Natural killer cell (primary cell): ENCODE measurements at regions not wholly inside any gene's neighbourhood (a gene's known extent, or its start where the extent isn't known, plus 50 kb on each side); places are given as distances from the start of the nearest gene placed in this dataset.

Experiments used
- ATAC-seq, 3 donors: fragments of 150-1000 bp in 2 of 3; fragments of 200-7000 bp in 1 of 3; cut with Tn5 transposase; 1 replicate in 1 of 3; 2 replicates in 2 of 3; pipeline ENCODE4 v1.10.0; 2021; ENCODE audit warnings: mild to moderate bottlenecking in 2 of 3, moderate library complexity in 2 of 3
- DNase-seq, 2 donors: peaks; one replicate each; pipeline versions ENCODE4 v3.0.0 to v3.0.0-alpha.2; 2013 to 2021; ENCODE audit warnings: mixed read lengths in 1 of 2
- H3K27ac ChIP-seq: one replicate; pipeline ENCODE4 v1.5.1; 2013; ENCODE audit warnings: mild to moderate bottlenecking, low read length
- H3K27me3 ChIP-seq: one replicate; pipeline ENCODE4 v1.6.1; 2013; ENCODE audit warnings: low read length; ENCODE audit not compliant: control insufficient read depth, insufficient read depth
- H3K36me3 ChIP-seq: one replicate; pipeline ENCODE4 v1.6.1; 2013; ENCODE audit warnings: low read length; ENCODE audit not compliant: control insufficient read depth, insufficient read depth
- H3K4me1 ChIP-seq: one replicate; pipeline ENCODE4 v1.6.1; 2013; ENCODE audit warnings: low read length; ENCODE audit not compliant: control insufficient read depth, insufficient read depth
- H3K4me3 ChIP-seq: one replicate; pipeline ENCODE4 v1.5.1; 2013; ENCODE audit warnings: low read length
- H3K9me3 ChIP-seq: one replicate; pipeline ENCODE4 v1.6.1; 2013; ENCODE audit warnings: low read length; ENCODE audit not compliant: control insufficient read depth, insufficient read depth
- H3K27ac Mint-ChIP-seq, 2 donors: one replicate each; pipeline ENCODE4 v1.8.0; 2022; ENCODE audit warnings: mild to moderate bottlenecking in 2 of 2, mixed read lengths in 2 of 2, moderate library complexity in 1 of 2
- H3K27me3 Mint-ChIP-seq, 2 donors: one replicate each; pipeline ENCODE4 v1.8.0; 2022; ENCODE audit warnings: low read depth in 2 of 2, mixed read lengths in 2 of 2
- H3K36me3 Mint-ChIP-seq: one replicate; pipeline ENCODE4 v1.8.0; 2022; ENCODE audit warnings: mixed read lengths
- H3K4me1 Mint-ChIP-seq, 2 donors: one replicate each; pipeline ENCODE4 v1.8.0; 2022; ENCODE audit warnings: mixed read lengths in 2 of 2
- H3K4me3 Mint-ChIP-seq: one replicate; pipeline ENCODE4 v1.8.0; 2022; ENCODE audit warnings: mild to moderate bottlenecking, moderate library complexity, mixed read lengths
- H3K9me3 Mint-ChIP-seq, 2 donors: one replicate each; pipeline ENCODE4 v1.8.0; 2022; ENCODE audit warnings: mixed read lengths in 2 of 2
- WGBS: methylation state at CpG from one replicate; pipeline ENCODE4 v1.1.7; 2013; ENCODE audit warnings: missing lambda C conversion rate; ENCODE audit not compliant: insufficient coverage; 5-methylcytosine and 5-hydroxymethylcytosine counted together
- intact Hi-C: fragments of 100-400 bp; cut with micrococcal nuclease; formaldehyde crosslinking; loops from one replicate; pipeline ENCODE4 v1.14.2; 2022
- TF ChIP-seq, protein P1 (sequence below): fragments of 200-600 bp; IDR thresholded peaks from one replicate; pipeline ENCODE4 v1.8.0; 2022; ENCODE audit warnings: antibody characterized with exemption

DNA sequence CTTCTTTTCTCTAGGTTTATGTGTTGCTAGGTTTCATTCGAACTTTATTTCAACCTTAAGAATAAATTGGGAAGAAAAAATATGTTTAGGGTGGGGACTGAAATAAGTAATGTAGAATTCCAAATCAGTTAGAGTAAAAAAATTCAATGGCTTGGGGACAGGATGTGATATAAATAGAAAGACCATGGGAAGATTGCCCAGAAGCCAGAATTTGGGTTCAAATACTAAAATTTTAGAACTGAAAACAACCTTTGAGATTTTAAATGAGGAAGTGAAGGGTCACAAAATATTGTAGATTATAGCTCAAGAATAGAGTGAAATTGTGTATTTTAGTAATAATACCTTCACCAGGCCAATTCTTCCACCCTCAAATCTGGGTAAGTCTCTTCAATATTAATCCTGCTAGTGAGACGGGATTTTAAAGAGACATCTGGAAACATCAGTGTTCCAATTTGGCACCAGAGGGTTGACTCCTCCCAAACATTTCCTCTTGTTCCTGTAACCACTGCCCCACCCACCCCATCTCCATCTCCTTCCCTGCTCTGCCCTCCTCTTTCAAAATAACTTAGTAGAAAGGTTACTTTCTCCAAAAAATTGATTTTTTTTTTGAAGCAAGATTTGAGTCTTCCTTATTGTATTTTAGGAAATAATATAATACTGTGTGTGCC, 51.3 kb upstream of the FAM3C start:
- intact Hi-C loops = loop anchor here (10.0 kb wide), 1 partner anchor 77 kb away; no protein-coding TSS in a partner anchor
- no peaks in the 10 kb centered on the region for H3K36me3 ChIP-seq
- Mint-ChIP-seq H3K36me3 (no peaks in the 10 kb centered on the region), H3K4me1 (peaks cover 5% of the 10 kb centered on the region in 2 donors), H3K9me3 (no peaks in the 10 kb centered on the region), H3K27me3 (no peaks in the 10 kb centered on the region), H3K27ac (no peak overlapping the region), H3K4me3 (no peak overlapping the region)
- H3K4me1 ChIP-seq = peaks cover 5% of the 10 kb centered on the region
- no peak overlapping the region for H3K4me3 ChIP-seq
- DNase-seq (no peak), ATAC-seq (no peak)
- 89% methylated on average over 2 of the region's 2 CpGs for WGBS
- no peaks in the 10 kb centered on the region for H3K27me3 ChIP-seq
- TF ChIP-seq, protein P1, sequence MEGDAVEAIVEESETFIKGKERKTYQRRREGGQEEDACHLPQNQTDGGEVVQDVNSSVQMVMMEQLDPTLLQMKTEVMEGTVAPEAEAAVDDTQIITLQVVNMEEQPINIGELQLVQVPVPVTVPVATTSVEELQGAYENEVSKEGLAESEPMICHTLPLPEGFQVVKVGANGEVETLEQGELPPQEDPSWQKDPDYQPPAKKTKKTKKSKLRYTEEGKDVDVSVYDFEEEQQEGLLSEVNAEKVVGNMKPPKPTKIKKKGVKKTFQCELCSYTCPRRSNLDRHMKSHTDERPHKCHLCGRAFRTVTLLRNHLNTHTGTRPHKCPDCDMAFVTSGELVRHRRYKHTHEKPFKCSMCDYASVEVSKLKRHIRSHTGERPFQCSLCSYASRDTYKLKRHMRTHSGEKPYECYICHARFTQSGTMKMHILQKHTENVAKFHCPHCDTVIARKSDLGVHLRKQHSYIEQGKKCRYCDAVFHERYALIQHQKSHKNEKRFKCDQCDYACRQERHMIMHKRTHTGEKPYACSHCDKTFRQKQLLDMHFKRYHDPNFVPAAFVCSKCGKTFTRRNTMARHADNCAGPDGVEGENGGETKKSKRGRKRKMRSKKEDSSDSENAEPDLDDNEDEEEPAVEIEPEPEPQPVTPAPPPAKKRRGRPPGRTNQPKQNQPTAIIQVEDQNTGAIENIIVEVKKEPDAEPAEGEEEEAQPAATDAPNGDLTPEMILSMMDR = no peak
- H3K9me3 ChIP-seq = no peaks in the 10 kb centered on the region
- no peak overlapping the region for H3K27ac ChIP-seq

GRCh38 chr7:121446526-121446925, 50.4 kb upstream of the FAM3C start:
- Histone ChIP-seq H3K36me3 (no peaks in the 10 kb centered on the region), H3K4me1 (peaks cover 5% of the 10 kb centered on the region), H3K9me3 (no peaks in the 10 kb centered on the region), H3K4me3 (no peak overlapping the region), H3K27ac (no peak overlapping the region), H3K27me3 (no peaks in the 10 kb centered on the region)
- Mint-ChIP-seq H3K9me3 (no peaks in the 10 kb centered on the region), H3K27me3 (no peaks in the 10 kb centered on the region), H3K36me3 (no peaks in the 10 kb centered on the region), H3K4me3 (no peak overlapping the region), H3K4me1 (peaks cover 8 to 9% of the 10 kb centered on the region in 2 donors), H3K27ac (no peak overlapping the region)
- ATAC-seq (no peak), DNase-seq (no peak)
- TF ChIP-seq, protein P1 = no peak
- WGBS = over 99% methylated on average over 4 of the region's 5 CpGs
- intact Hi-C loops = loop anchor here (10.0 kb wide), 1 partner anchor 78 kb away; no protein-coding TSS in a partner anchor
